NB4 (cell line): ENCODE measurements at regions not wholly inside any gene's neighbourhood (a gene's known extent, or its start where the extent isn't known, plus 50 kb on each side); places are given as distances from the start of the nearest gene placed in this dataset.
"Not testable (repeated sequence)": the region's sequence is repeated elsewhere in the genome, so short reads cannot be mapped to it uniquely, and the experiment has no call there.

Source experiments
- DNase-seq: peaks from one replicate; pipeline ENCODE4 v3.0.0; 2010; ENCODE audit warnings: low read depth
- H3K4me3 ChIP-seq: one replicate; pipeline ENCODE4 v1.5.1; 2011; ENCODE audit warnings: mild to moderate bottlenecking, low read depth, low read length, moderate library complexity
- MYC ChIP-seq: IDR thresholded peaks from 2 replicates; pipeline ENCODE4 v1.6.1; 2011; ENCODE audit warnings: low read depth, low read length
- POLR2A ChIP-seq: IDR thresholded peaks from 2 replicates; pipeline ENCODE4 v1.6.1; 2011; ENCODE audit warnings: mild to moderate bottlenecking; ENCODE audit not compliant: insufficient read length; ENCODE audit errors: extremely low read depth
- TF ChIP-seq, protein P1 (sequence below): IDR thresholded peaks from 2 replicates; pipeline ENCODE4 v1.6.1; 2011; ENCODE audit warnings: low read depth, low read length
- TF ChIP-seq, protein P2 (sequence below): IDR thresholded peaks from one replicate; pipeline ENCODE4 v1.5.1; 2012; ENCODE audit warnings: low read depth, low read length

GRCh38 chr18:76018210-76018609 is 476.8 kb downstream of the ZNF516 start:
- no peak overlapping the region for H3K4me3 ChIP-seq
- TF ChIP-seq POLR2A: no peak
- TF ChIP-seq MYC: no peak
- TF ChIP-seq, protein P1, sequence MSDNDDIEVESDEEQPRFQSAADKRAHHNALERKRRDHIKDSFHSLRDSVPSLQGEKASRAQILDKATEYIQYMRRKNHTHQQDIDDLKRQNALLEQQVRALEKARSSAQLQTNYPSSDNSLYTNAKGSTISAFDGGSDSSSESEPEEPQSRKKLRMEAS: no peak
- TF ChIP-seq, protein P2, sequence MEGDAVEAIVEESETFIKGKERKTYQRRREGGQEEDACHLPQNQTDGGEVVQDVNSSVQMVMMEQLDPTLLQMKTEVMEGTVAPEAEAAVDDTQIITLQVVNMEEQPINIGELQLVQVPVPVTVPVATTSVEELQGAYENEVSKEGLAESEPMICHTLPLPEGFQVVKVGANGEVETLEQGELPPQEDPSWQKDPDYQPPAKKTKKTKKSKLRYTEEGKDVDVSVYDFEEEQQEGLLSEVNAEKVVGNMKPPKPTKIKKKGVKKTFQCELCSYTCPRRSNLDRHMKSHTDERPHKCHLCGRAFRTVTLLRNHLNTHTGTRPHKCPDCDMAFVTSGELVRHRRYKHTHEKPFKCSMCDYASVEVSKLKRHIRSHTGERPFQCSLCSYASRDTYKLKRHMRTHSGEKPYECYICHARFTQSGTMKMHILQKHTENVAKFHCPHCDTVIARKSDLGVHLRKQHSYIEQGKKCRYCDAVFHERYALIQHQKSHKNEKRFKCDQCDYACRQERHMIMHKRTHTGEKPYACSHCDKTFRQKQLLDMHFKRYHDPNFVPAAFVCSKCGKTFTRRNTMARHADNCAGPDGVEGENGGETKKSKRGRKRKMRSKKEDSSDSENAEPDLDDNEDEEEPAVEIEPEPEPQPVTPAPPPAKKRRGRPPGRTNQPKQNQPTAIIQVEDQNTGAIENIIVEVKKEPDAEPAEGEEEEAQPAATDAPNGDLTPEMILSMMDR: no peak
- DNase-seq: no peak

GRCh38 chr18:76013057-76013456 is 482.0 kb downstream of the ZNF516 start:
- H3K4me3 ChIP-seq: no peak overlapping the region
- no peak for DNase-seq
- TF ChIP-seq, protein P1: no peak
- TF ChIP-seq MYC (no peak), POLR2A (no peak)
- TF ChIP-seq, protein P2: no peak

GRCh38 chr18:76005632-76006208 is 489.3 kb downstream of the ZNF516 start:
- TF ChIP-seq, protein P2: no peak
- no peak for TF ChIP-seq MYC
- TF ChIP-seq, protein P1: no peak
- TF ChIP-seq POLR2A: no peak
- peak; percentile 12 for DNase-seq
- H3K4me3 ChIP-seq: no peak overlapping the region

GRCh38 chr18:75987913-75988312 is 507.1 kb downstream of the ZNF516 start:
- DNase-seq: not testable (repeated sequence)

DNA sequence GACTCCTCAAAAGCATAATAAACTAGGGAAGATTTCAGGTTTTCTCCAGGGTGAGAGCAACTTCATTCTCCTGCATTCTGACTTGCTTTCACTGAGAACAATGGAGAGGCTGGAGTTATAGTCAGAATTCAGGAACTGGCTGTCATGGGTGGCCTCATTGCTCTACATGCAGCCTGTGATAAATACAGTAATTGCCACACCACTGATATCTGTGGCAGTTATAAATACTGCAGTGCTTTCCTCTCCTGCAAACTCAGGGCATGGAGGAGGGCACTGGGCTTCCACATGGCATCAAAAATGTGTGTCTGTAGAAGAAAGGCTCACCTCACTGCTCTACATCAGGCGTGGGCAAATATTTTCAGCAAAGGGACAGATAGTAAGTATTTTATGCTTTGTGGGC is 510.2 kb downstream of the ZNF516 start:
- TF ChIP-seq POLR2A (no peak), MYC (no peak)
- TF ChIP-seq, protein P2: no peak
- TF ChIP-seq, protein P1: no peak
- no peak overlapping the region for H3K4me3 ChIP-seq
- no peak for DNase-seq

More at GRCh38 chr18:75987913-75988312, 507.1 kb downstream of the ZNF516 start:
- H3K4me3 ChIP-seq: not testable (repeated sequence)

GRCh38 chr18:75981102-75981501 is 513.9 kb downstream of the ZNF516 start:
- H3K4me3 ChIP-seq: no peak overlapping the region
- no peak for DNase-seq
- TF ChIP-seq POLR2A: no peak
- TF ChIP-seq MYC: no peak
- TF ChIP-seq, protein P2: no peak
- TF ChIP-seq, protein P1: no peak
